GM23248 (cell line): ENCODE measurements at regions not wholly inside any gene's neighbourhood (a gene's known extent, or its start where the extent isn't known, plus 50 kb on each side); places are given as distances from the start of the nearest gene placed in this dataset.

Experiments used
- DNase-seq: peaks from one replicate; pipeline ENCODE4 v3.0.0-alpha.2; 2015
- H2AFZ ChIP-seq: fragments of 200-600 bp; sonication (generic); 2 replicates; pipeline ENCODE4 v1.6.1; 2016; ENCODE audit warnings: antibody characterized with exemption
- H3F3A ChIP-seq: fragments of 200-600 bp; sonication (generic); 2 replicates; pipeline ENCODE4 v1.6.1; 2016; ENCODE audit warnings: mild to moderate bottlenecking, antibody characterized with exemption, mixed run types; ENCODE audit not compliant: insufficient read depth
- H3K27ac ChIP-seq: fragments of 200-600 bp; sonication (generic); 2 replicates; pipeline ENCODE4 v1.5.1; 2016; ENCODE audit warnings: mild to moderate bottlenecking
- H3K27me3 ChIP-seq: fragments of 200-600 bp; sonication (generic); replicated peaks from 2 replicates; pipeline ENCODE4 v1.6.1; 2016; ENCODE audit warnings: mild to moderate bottlenecking; ENCODE audit not compliant: insufficient read depth
- H3K36me3 ChIP-seq: fragments of 200-600 bp; sonication (generic); 2 replicates; pipeline ENCODE4 v1.6.1; 2016; ENCODE audit warnings: low read depth, mild to moderate bottlenecking
- H3K4me1 ChIP-seq: fragments of 200-600 bp; sonication (generic); 2 replicates; pipeline ENCODE4 v1.6.1; 2016; ENCODE audit warnings: mild to moderate bottlenecking; ENCODE audit not compliant: insufficient read depth
- H3K4me2 ChIP-seq: fragments of 200-600 bp; sonication (generic); one replicate; pipeline ENCODE4 v1.6.1; 2016; ENCODE audit warnings: mild to moderate bottlenecking; ENCODE audit not compliant: unreplicated experiment
- H3K4me3 ChIP-seq: fragments of 200-600 bp; sonication (generic); 2 replicates; pipeline ENCODE4 v1.5.1; 2016; ENCODE audit warnings: mild to moderate bottlenecking
- H3K79me2 ChIP-seq: fragments of 200-600 bp; sonication (generic); 2 replicates; pipeline ENCODE4 v1.6.1; 2016; ENCODE audit warnings: mild to moderate bottlenecking; ENCODE audit not compliant: insufficient read depth
- H3K9ac ChIP-seq: fragments of 200-600 bp; sonication (generic); 2 replicates; pipeline ENCODE4 v1.6.1; 2016; ENCODE audit warnings: mild to moderate bottlenecking
- H3K9me2 ChIP-seq: fragments of 200-600 bp; sonication (generic); 2 replicates; pipeline ENCODE4 v1.6.1; 2016; ENCODE audit warnings: mixed run types, mild to moderate bottlenecking, moderate library complexity; ENCODE audit not compliant: insufficient read depth
- H3K9me3 ChIP-seq: fragments of 200-600 bp; sonication (generic); one replicate; pipeline ENCODE4 v1.6.1; 2017; ENCODE audit warnings: low read depth
- H4K20me1 ChIP-seq: fragments of 200-600 bp; sonication (generic); 2 replicates; pipeline ENCODE4 v1.6.0; 2016; ENCODE audit not compliant: insufficient read depth
- EZH2 ChIP-seq: fragments of 200-600 bp; sonication (generic); IDR thresholded peaks from 2 replicates; pipeline ENCODE4 v1.6.1; 2018; ENCODE audit warnings: antibody characterized with exemption, mild to moderate bottlenecking; ENCODE audit not compliant: insufficient read depth, poor library complexity, severe bottlenecking
- EZH2phosphoT487 ChIP-seq: fragments of 200-600 bp; sonication (generic); IDR thresholded peaks from 2 replicates; pipeline ENCODE4 v1.6.1; 2018; ENCODE audit warnings: antibody characterized with exemption, moderate library complexity, mild to moderate bottlenecking, low read depth; ENCODE audit not compliant: insufficient read depth
- WGBS, 2 experiments: methylation state at CpG; one replicate each; pipeline ENCODE4 v1.1.6; 2015 to 2017; ENCODE audit warnings: low lambda C conversion rate in 2 of 2, low coverage in 1 of 2; ENCODE audit errors: missing lambda C conversion rate in 2 of 2; 5-methylcytosine and 5-hydroxymethylcytosine counted together
- in situ Hi-C: fragments of 300-500 bp; cut with MboI; formaldehyde crosslinking; loops from 2 replicates; pipeline ENCODE4 v1.15.0; 2020

DNA sequence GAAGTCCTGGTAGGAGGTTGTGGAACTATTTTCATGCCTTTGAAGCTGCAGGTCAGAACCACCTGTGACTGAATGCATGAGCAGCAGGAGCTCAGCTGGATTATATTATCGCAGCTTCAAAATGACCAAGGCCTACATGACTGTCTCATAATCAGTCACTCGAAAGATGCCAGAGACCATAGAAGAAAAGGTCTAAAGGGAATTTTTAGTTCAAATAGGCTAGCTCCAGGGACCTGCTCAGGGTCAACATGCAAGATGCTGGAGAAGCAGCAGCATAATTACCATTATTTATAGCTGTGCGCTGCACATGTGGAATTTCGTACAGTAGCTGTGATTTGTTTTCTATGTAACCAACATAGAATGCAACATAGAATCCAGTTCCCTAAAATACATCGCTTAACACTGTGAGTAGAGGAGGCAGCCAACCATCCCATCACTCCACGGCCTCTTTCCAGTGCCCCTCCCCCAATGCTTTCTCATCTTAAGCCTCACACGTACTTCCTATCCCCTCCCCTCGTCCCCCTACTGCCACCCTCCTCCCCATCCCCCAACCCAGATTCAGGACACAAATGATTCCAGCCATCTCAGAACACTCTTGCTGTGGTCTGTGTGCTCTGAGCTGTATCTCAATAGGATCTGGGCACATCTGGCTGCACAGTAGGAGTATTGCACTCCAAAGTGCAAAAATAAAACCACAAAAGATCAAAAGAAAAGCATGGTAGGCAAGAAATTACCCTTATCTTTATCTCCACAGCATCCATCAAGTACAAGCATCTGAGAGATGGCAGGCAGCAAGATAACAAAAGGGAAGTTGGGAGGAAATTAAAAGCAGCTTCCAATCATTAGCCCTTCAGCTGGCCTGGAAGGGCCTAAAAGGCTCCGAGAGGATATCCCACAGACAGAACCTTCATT is 352.8 kb upstream of the SEMA6D start:
- in situ Hi-C loops = no loop called here
- Histone ChIP-seq H4K20me1 (no peaks in the 10 kb centered on the region), H3K9me3 (no peaks in the 10 kb centered on the region), H3K27ac (no peak overlapping the region), H3K9me2 (no peaks in the 10 kb centered on the region), H3K79me2 (no peaks in the 10 kb centered on the region), H3K4me2 (no peak overlapping the region), H3K9ac (no peak overlapping the region), H3K27me3 (no peaks in the 10 kb centered on the region), H3K36me3 (no peaks in the 10 kb centered on the region), H2AFZ (no peak overlapping the region), H3K4me3 (no peak overlapping the region), H3F3A (no peaks in the 10 kb centered on the region), H3K4me1 (no peaks in the 10 kb centered on the region)
- no peak for DNase-seq
- TF ChIP-seq EZH2phosphoT487 (no peak), EZH2 (no peak)
- WGBS, 2 experiments = 45 to 47% methylated on average over 7 to 9 of the region's 9 CpGs

DNA sequence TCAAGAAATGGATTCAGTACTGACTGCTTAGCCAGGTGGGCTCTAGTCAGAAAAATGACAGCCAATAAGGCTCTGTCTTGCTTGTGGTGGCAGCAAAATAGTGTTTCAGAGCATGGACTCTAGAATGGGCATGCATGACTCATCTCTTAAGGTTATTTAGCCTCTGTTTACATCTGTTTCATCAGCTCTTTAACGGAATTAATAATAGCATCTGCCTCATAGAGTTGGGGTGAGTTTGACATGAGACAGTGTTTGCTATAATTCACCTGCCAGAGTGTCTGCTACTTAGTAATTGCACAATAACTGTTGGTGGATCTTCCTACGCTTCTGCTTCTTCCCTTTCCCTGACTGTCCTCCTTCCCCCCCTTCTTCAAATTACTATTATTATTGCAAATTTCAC is 350.4 kb upstream of the SEMA6D start:
- no peaks in the 10 kb centered on the region for H4K20me1 ChIP-seq
- WGBS, 2 experiments = 39% methylated on average over 2 of the region's 2 CpGs
- no peak overlapping the region for H3K4me3 ChIP-seq
- no peaks in the 10 kb centered on the region for H3K9me2 ChIP-seq
- no peaks in the 10 kb centered on the region for H3K36me3 ChIP-seq
- H3K9me3 ChIP-seq = no peaks in the 10 kb centered on the region
- H2AFZ ChIP-seq = no peak overlapping the region
- H3K4me2 ChIP-seq = no peak overlapping the region
- no peaks in the 10 kb centered on the region for H3K27me3 ChIP-seq
- no peak for TF ChIP-seq EZH2phosphoT487
- DNase-seq = no peak
- no peaks in the 10 kb centered on the region for H3K79me2 ChIP-seq
- H3K9ac ChIP-seq = no peak overlapping the region
- H3K4me1 ChIP-seq = no peaks in the 10 kb centered on the region
- H3F3A ChIP-seq = no peaks in the 10 kb centered on the region
- no peak overlapping the region for H3K27ac ChIP-seq
- in situ Hi-C loops = no loop called here

DNA sequence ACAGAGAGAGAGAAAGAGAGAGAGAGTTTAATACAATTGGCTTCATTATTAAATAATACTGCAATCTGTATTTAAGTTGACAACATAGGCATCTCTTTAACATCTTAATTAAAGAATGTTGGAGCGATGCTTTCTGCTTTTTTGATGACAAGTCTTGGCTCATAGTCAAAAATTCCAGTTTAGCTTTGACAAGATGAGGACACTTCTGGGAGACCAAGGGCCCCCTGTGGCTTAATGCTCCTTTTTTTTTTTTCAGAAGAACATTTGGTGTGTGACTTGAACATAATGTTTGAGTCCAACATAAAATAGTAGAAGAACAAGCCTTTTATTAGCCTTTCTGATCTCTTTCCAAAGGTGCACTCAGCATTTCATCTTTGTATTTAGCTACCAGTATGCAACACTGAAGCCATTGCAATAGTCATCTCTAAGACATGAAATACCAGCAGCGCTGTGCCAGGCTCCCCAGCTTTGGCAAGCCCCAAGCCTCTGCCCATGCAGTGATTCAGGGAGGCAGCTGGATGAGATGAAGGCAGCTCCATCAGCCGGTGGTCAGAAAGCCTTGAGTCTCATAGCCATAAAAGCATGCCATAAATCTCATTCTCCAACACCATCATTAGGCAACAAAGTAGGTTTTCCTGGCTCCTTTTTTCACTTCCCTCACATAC is 349.4 kb upstream of the SEMA6D start:
- Histone ChIP-seq H3K4me1 (no peaks in the 10 kb centered on the region), H3K79me2 (no peaks in the 10 kb centered on the region), H3K4me2 (no peak overlapping the region), H4K20me1 (no peaks in the 10 kb centered on the region), H3K36me3 (no peaks in the 10 kb centered on the region), H3K9ac (no peak overlapping the region), H2AFZ (no peak overlapping the region), H3K4me3 (no peak overlapping the region), H3K27ac (no peak overlapping the region), H3K9me2 (no peaks in the 10 kb centered on the region), H3F3A (no peaks in the 10 kb centered on the region), H3K27me3 (no peaks in the 10 kb centered on the region), H3K9me3 (no peaks in the 10 kb centered on the region)
- no peak for DNase-seq
- TF ChIP-seq EZH2phosphoT487 = no peak
- TF ChIP-seq EZH2 = no peak
- in situ Hi-C loops = no loop called here
- WGBS, 2 experiments = 30 to 43% methylated on average over 3 of the region's 3 CpGs

DNA sequence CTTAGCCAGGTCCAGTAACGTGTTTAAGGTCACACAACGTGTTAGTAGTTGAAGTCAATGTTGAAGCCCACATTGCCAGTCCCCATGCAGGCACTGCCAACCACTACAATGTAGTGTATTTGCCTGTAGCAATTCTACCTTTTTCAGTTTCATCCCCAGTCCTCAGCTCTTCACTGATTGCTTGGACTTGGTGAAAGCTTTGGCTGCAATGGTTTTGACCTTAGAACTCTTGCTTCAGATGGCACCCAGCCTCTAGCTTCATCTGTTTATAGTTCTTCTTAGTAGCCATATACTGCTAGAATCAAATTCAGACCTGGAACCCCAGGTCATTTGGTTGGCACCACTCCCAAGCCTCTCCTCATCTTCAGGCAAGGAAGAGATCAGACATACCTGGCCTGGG is 345.4 kb upstream of the SEMA6D start:
- Histone ChIP-seq H3K9me2 (no peaks in the 10 kb centered on the region), H3K36me3 (no peaks in the 10 kb centered on the region), H3K27ac (no peak overlapping the region), H2AFZ (no peak overlapping the region), H4K20me1 (no peaks in the 10 kb centered on the region), H3K4me3 (no peak overlapping the region), H3K27me3 (no peaks in the 10 kb centered on the region), H3K9me3 (no peaks in the 10 kb centered on the region), H3F3A (no peaks in the 10 kb centered on the region), H3K4me2 (no peak overlapping the region), H3K4me1 (no peaks in the 10 kb centered on the region), H3K79me2 (no peaks in the 10 kb centered on the region), H3K9ac (no peak overlapping the region)
- DNase-seq = no peak
- 24 to 41% methylated on average over 2 of the region's 2 CpGs for WGBS, 2 experiments
- in situ Hi-C loops = no loop called here
- no peak for TF ChIP-seq EZH2phosphoT487
- TF ChIP-seq EZH2 = no peak
